GM12878 (cell line): ENCODE measurements at regions not wholly inside any gene's neighbourhood (a gene's known extent, or its start where the extent isn't known, plus 50 kb on each side); places are given as distances from the start of the nearest gene placed in this dataset.

ENCODE experiments used
- ATAC-seq: fragments of 200-7000 bp; cut with Tn5 transposase; 3 replicates; pipeline ENCODE4 v1.9.1; 2020; ENCODE audit warnings: mild to moderate bottlenecking, moderate library complexity
- BruUV-seq: library from RNA; stranded (reverse); fragments of 400-500 nt; replicated peaks from 2 replicates; lab custom pipeline; 2021; lab: Mats Ljungman, UMichigan
- CTCF ChIA-PET: fragments of 300-600 bp; sonication (Branson Sonifier 250); formaldehyde crosslinking; extraction: SDS; loops from one replicate; lab custom pipeline; 2021; ENCODE audit warnings: inconsistent platforms; lab: Yijun Ruan, JAX
- POLR2A ChIA-PET: fragments of 350-600 bp; formaldehyde crosslinking; extraction: SDS; loops from one replicate; lab custom pipeline; 2021; ENCODE audit warnings: inconsistent platforms; lab: Charles Lee
- RAD21 ChIA-PET: fragments of 300-600 bp; sonication (Branson Sonifier 250); formaldehyde crosslinking; loops from one replicate; lab custom pipeline; 2023; ENCODE audit warnings: antibody characterized with exemption; ENCODE audit not compliant: unreplicated experiment; lab: Charles Lee
- SMC1A ChIA-PET: fragments of 300-600 bp; sonication (Branson Sonifier 250); formaldehyde crosslinking; loops from one replicate; lab custom pipeline; 2023; ENCODE audit not compliant: unreplicated experiment, uncharacterized antibody; lab: Charles Lee
- DNase-seq: peaks from one replicate; pipeline ENCODE4 v3.0.0-alpha.2; 2011; ENCODE audit warnings: low read depth, low spot score
- FAIRE-seq: peaks from 3 replicates; lab custom pipeline; 2011; peaks lifted over from hg19 to GRCh38; lab: Jason Lieb, UNC
- H2AFZ ChIP-seq: 2 replicates; pipeline ENCODE4 v1.6.0; 2011; ENCODE audit warnings: low read depth, low read length, control low read depth; ENCODE audit not compliant: control insufficient read depth
- H3K27ac ChIP-seq: 2 replicates; pipeline ENCODE4 v1.5.1; 2011; ENCODE audit warnings: control low read depth; ENCODE audit not compliant: control insufficient read depth, insufficient read depth
- H3K27me3 ChIP-seq, 2 experiments: replicated peaks in 1 of 2; 2 replicates each; pipeline versions ENCODE4 v1.6.0 to v1.6.1; 2011; ENCODE audit warnings: low read length in 1 of 2; ENCODE audit not compliant: control insufficient read depth in 2 of 2, insufficient read depth in 2 of 2
- H3K36me3 ChIP-seq, 2 experiments: 2 replicates each; pipeline ENCODE4 v1.5.1; 2011; ENCODE audit warnings: low read length in 1 of 2; ENCODE audit not compliant: control insufficient read depth in 2 of 2, insufficient read depth in 2 of 2
- H3K4me1 ChIP-seq: 2 replicates; pipeline ENCODE4 v1.6.1; 2011; ENCODE audit warnings: mild to moderate bottlenecking, low read length, moderate library complexity, mixed read lengths; ENCODE audit not compliant: control insufficient read depth, insufficient read depth
- H3K4me2 ChIP-seq: 2 replicates; pipeline ENCODE4 v1.6.0; 2011; ENCODE audit warnings: control low read depth; ENCODE audit not compliant: control insufficient read depth, insufficient read depth
- H3K4me3 ChIP-seq: fragments of 200-600 bp; sonication (generic); 2 replicates; pipeline ENCODE4 v1.5.1; 2016
- H3K79me2 ChIP-seq: 2 replicates; pipeline ENCODE4 v1.6.0; 2011; ENCODE audit warnings: low read length; ENCODE audit not compliant: control insufficient read depth, insufficient read depth
- H3K9ac ChIP-seq: 2 replicates; pipeline ENCODE4 v1.8.0; 2011; ENCODE audit warnings: low read length, control low read depth, mixed read lengths; ENCODE audit not compliant: control insufficient read depth, insufficient read depth
- H3K9me3 ChIP-seq: replicated peaks from 3 replicates; pipeline ENCODE4 v1.5.1; 2011; ENCODE audit warnings: mild to moderate bottlenecking, low read length; ENCODE audit not compliant: control insufficient read depth, insufficient read depth
- H4K20me1 ChIP-seq: 2 replicates; pipeline ENCODE4 v1.6.0; 2011; ENCODE audit not compliant: control insufficient read depth, insufficient read depth
- BMI1 ChIP-seq: fragments of 450-650 bp; IDR thresholded peaks from 2 replicates; pipeline ENCODE4 v1.6.1; 2016; ENCODE audit warnings: mild to moderate bottlenecking, moderate library complexity, borderline replicate concordance
- CHD4 ChIP-seq: fragments of 200-600 bp; sonication (generic); IDR thresholded peaks from 2 replicates; pipeline ENCODE4 v1.6.1; 2016; ENCODE audit warnings: mild to moderate bottlenecking
- ESRRA ChIP-seq: IDR thresholded peaks from 2 replicates; pipeline ENCODE4 v1.6.1; 2012; ENCODE audit warnings: mild to moderate bottlenecking, low read length, improper control_type of control experiment
- MEF2B ChIP-seq: fragments of 450-650 bp; IDR thresholded peaks from 2 replicates; pipeline ENCODE4 v1.6.1; 2018; ENCODE audit warnings: mild to moderate bottlenecking, moderate library complexity; ENCODE audit not compliant: partially characterized antibody, poor library complexity, severe bottlenecking
- NFYA ChIP-seq: IDR thresholded peaks from 2 replicates; pipeline ENCODE4 v1.6.1; 2011; ENCODE audit warnings: low read depth, mild to moderate bottlenecking, low read length, improper control_type of control experiment, borderline replicate concordance
- NKRF ChIP-seq: fragments of 450-650 bp; conservative IDR thresholded peaks from 2 replicates; pipeline ENCODE4 v1.6.1; 2017; ENCODE audit warnings: mild to moderate bottlenecking, moderate library complexity
- NRF1 ChIP-seq: conservative IDR thresholded peaks from 2 replicates; pipeline ENCODE4 v1.6.1; 2011; ENCODE audit warnings: mild to moderate bottlenecking, low read depth, low read length, improper control_type of control experiment
- POLR2AphosphoS2 ChIP-seq: IDR thresholded peaks from 2 replicates; pipeline ENCODE4 v1.6.1; 2011; ENCODE audit warnings: low read depth, mild to moderate bottlenecking, low read length, improper control_type of control experiment, moderate library complexity
- RFX5 ChIP-seq: IDR thresholded peaks from 2 replicates; pipeline ENCODE4 v1.6.1; 2011; ENCODE audit warnings: low read depth, low read length, improper control_type of control experiment
- SMC3 ChIP-seq: IDR thresholded peaks from 2 replicates; pipeline ENCODE4 v1.6.1; 2011; ENCODE audit warnings: low read length, improper control_type of control experiment, borderline replicate concordance
- SREBF2 ChIP-seq: IDR thresholded peaks from 2 replicates; pipeline ENCODE4 v1.6.1; 2012; ENCODE audit warnings: mild to moderate bottlenecking, low read length
- WGBS: methylation state at CpG from one replicate; pipeline ENCODE4 v1.1.6; 2016; ENCODE audit warnings: low lambda C conversion rate; ENCODE audit not compliant: insufficient replicate concordance, insufficient coverage; ENCODE audit errors: missing lambda C conversion rate; 5-methylcytosine and 5-hydroxymethylcytosine counted together
- in situ Hi-C: fragments of 300-500 bp; cut with MboI; formaldehyde crosslinking; loops from 9 replicates; pipeline ENCODE4 v1.14.3; 2018; ENCODE audit warnings: mixed read lengths
- intact Hi-C: fragments of 100-400 bp; cut with micrococcal nuclease; formaldehyde crosslinking; loops from one replicate; pipeline ENCODE4 v1.14.2; 2022; ENCODE audit not compliant: unreplicated experiment
- TF ChIP-seq, protein P1 (sequence below): IDR thresholded peaks from 2 replicates; pipeline ENCODE4 v1.6.1; 2011; ENCODE audit warnings: borderline replicate concordance, low read depth, mild to moderate bottlenecking, moderate library complexity, mixed read lengths, low read length; ENCODE audit not compliant: insufficient read depth; ENCODE audit errors: extremely low read length
- TF ChIP-seq, protein P2 (sequence below): fragments of 450-650 bp; IDR thresholded peaks from 2 replicates; pipeline ENCODE4 v1.6.1; 2017; ENCODE audit warnings: low read depth, mild to moderate bottlenecking, moderate library complexity
- TF ChIP-seq, protein P3 (sequence below): IDR thresholded peaks from 2 replicates; pipeline ENCODE4 v1.6.1; 2012; ENCODE audit warnings: low read length, inconsistent platforms

GRCh38 chr10:106495931-106496330, 668.6 kb downstream of the SORCS1 start:
- FAIRE-seq (no peak), DNase-seq (no peak), ATAC-seq (no peak)
- no peaks in the 10 kb centered on the region for H4K20me1 ChIP-seq
- TF ChIP-seq ESRRA (no peak), MEF2B (no peak), SMC3 (no peak), SREBF2 (no peak), POLR2AphosphoS2 (no peak), NRF1 (no peak), BMI1 (no peak), RFX5 (no peak), CHD4 (no peak), NKRF (no peak), NFYA (no peak)
- TF ChIP-seq, protein P1, sequence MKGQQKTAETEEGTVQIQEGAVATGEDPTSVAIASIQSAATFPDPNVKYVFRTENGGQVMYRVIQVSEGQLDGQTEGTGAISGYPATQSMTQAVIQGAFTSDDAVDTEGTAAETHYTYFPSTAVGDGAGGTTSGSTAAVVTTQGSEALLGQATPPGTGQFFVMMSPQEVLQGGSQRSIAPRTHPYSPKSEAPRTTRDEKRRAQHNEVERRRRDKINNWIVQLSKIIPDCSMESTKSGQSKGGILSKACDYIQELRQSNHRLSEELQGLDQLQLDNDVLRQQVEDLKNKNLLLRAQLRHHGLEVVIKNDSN = no peak
- TF ChIP-seq, protein P2, sequence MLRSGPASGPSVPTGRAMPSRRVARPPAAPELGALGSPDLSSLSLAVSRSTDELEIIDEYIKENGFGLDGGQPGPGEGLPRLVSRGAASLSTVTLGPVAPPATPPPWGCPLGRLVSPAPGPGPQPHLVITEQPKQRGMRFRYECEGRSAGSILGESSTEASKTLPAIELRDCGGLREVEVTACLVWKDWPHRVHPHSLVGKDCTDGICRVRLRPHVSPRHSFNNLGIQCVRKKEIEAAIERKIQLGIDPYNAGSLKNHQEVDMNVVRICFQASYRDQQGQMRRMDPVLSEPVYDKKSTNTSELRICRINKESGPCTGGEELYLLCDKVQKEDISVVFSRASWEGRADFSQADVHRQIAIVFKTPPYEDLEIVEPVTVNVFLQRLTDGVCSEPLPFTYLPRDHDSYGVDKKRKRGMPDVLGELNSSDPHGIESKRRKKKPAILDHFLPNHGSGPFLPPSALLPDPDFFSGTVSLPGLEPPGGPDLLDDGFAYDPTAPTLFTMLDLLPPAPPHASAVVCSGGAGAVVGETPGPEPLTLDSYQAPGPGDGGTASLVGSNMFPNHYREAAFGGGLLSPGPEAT = no peak
- TF ChIP-seq, protein P3, sequence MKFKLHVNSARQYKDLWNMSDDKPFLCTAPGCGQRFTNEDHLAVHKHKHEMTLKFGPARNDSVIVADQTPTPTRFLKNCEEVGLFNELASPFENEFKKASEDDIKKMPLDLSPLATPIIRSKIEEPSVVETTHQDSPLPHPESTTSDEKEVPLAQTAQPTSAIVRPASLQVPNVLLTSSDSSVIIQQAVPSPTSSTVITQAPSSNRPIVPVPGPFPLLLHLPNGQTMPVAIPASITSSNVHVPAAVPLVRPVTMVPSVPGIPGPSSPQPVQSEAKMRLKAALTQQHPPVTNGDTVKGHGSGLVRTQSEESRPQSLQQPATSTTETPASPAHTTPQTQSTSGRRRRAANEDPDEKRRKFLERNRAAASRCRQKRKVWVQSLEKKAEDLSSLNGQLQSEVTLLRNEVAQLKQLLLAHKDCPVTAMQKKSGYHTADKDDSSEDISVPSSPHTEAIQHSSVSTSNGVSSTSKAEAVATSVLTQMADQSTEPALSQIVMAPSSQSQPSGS = no peak
- H3K36me3 ChIP-seq = no peaks in the 10 kb centered on the region
- no peak overlapping the region for H3K27ac ChIP-seq
- CTCF ChIA-PET = interaction anchor here (0.9 kb wide), 1 partner anchor 11 kb away, joined by 3 read pairs; no protein-coding TSS in a partner anchor
- no peak overlapping the region for H3K4me3 ChIP-seq
- intact Hi-C loops = no loop called here
- no peaks in the 10 kb centered on the region for H3K79me2 ChIP-seq
- H3K9me3 ChIP-seq = no peaks in the 10 kb centered on the region
- no TSS peak for BruUV-seq
- H3K9ac ChIP-seq = no peak overlapping the region
- RAD21 ChIA-PET = no interaction called here
- POLR2A ChIA-PET = no interaction called here
- SMC1A ChIA-PET = no interaction called here
- H3K4me1 ChIP-seq = no peaks in the 10 kb centered on the region
- in situ Hi-C loops = no loop called here
- H3K27me3 ChIP-seq = no peaks in the 10 kb centered on the region
- H2AFZ ChIP-seq = no peak overlapping the region
- WGBS = 28% methylated on average over 3 of the region's 3 CpGs
- H3K4me2 ChIP-seq = no peak overlapping the region
